H1 (cell line): ENCODE measurements at regions not wholly inside any gene's neighbourhood (a gene's known extent, or its start where the extent isn't known, plus 50 kb on each side); places are given as distances from the start of the nearest gene placed in this dataset.

ENCODE experiments used
- CTCF ChIA-PET: fragments of 300-600 bp; sonication (Branson Sonifier 250); formaldehyde crosslinking; loops from one replicate; lab custom pipeline; 2021; ENCODE audit not compliant: partially characterized antibody; lab: Charles Lee
- POLR2A ChIA-PET: fragments of 300-600 bp; sonication (Branson Sonifier 250); formaldehyde crosslinking; loops from one replicate; lab custom pipeline; 2021; ENCODE audit warnings: inconsistent platforms; ENCODE audit not compliant: partially characterized antibody; lab: Charles Lee
- DNase-seq, 2 experiments: peaks; one replicate each; pipeline versions ENCODE4 v3.0.0 to v3.0.0-alpha.2; 2010 to 2022; ENCODE audit warnings: low spot score in 2 of 2, low read depth in 1 of 2, mixed read lengths in 1 of 2
- FAIRE-seq: peaks from 2 replicates; lab custom pipeline; 2011; peaks lifted over from hg19 to GRCh38; lab: Jason Lieb, UNC
- H2AFZ ChIP-seq: 2 replicates; pipeline ENCODE4 v1.8.1; 2012; ENCODE audit warnings: low read length, inconsistent platforms
- H2AK5ac ChIP-seq: 2 replicates; pipeline ENCODE4 v1.6.1; 2013; ENCODE audit warnings: low read depth, low read length
- H2BK120ac ChIP-seq: replicated peaks from 2 replicates; pipeline ENCODE3; 2013; ENCODE audit warnings: low read depth, low read length, inconsistent platforms
- H2BK12ac ChIP-seq: 2 replicates; pipeline ENCODE4 v1.6.1; 2013; ENCODE audit warnings: low read depth, low read length
- H2BK15ac ChIP-seq: 2 replicates; pipeline ENCODE4 v1.6.1; 2013; ENCODE audit warnings: low read length
- H2BK20ac ChIP-seq: 2 replicates; pipeline ENCODE4 v1.6.1; 2013; ENCODE audit warnings: low read length
- H2BK5ac ChIP-seq: 2 replicates; pipeline ENCODE4 v1.6.1; 2013; ENCODE audit warnings: low read depth, low read length
- H3K14ac ChIP-seq: 2 replicates; pipeline ENCODE4 v1.6.1; 2013; ENCODE audit warnings: inconsistent platforms; ENCODE audit not compliant: insufficient read length
- H3K18ac ChIP-seq: 2 replicates; pipeline ENCODE4 v1.6.1; 2013; ENCODE audit warnings: low read length; ENCODE audit errors: extremely low read depth
- H3K23ac ChIP-seq: 2 replicates; pipeline ENCODE4 v1.6.1; 2013; ENCODE audit warnings: inconsistent platforms; ENCODE audit not compliant: insufficient read length
- H3K23me2 ChIP-seq: 2 replicates; pipeline ENCODE4 v1.6.1; 2013; ENCODE audit warnings: low read depth, low read length
- H3K27ac ChIP-seq: 2 replicates; pipeline ENCODE4 v1.6.1; 2011; ENCODE audit warnings: low read depth, low read length, inconsistent platforms
- H3K27me3 ChIP-seq, 4 experiments: replicated peaks in 1 of 4; 1 replicate in 1 of 4; 2 replicates in 3 of 4; pipeline versions ENCODE4 v1.6.1 to v1.8.1; 2011 to 2013; ENCODE audit warnings: low read length in 3 of 4, mild to moderate bottlenecking in 3 of 4, inconsistent platforms in 2 of 4, mixed read lengths in 2 of 4, moderate library complexity in 1 of 4; ENCODE audit not compliant: control insufficient read depth in 3 of 4, insufficient read depth in 3 of 4; ENCODE audit errors: extremely low read depth in 1 of 4
- H3K36me3 ChIP-seq, 4 experiments: 2 replicates each; pipeline versions ENCODE4 v1.6.1 to v1.8.1; 2011 to 2013; ENCODE audit warnings: mild to moderate bottlenecking in 4 of 4, low read length in 3 of 4, moderate library complexity in 2 of 4, control low read depth in 1 of 4, inconsistent platforms in 1 of 4; ENCODE audit not compliant: insufficient read depth in 4 of 4, control insufficient read depth in 2 of 4
- H3K4ac ChIP-seq: replicated peaks from 2 replicates; pipeline ENCODE3; 2013; ENCODE audit warnings: low read length, low read depth, mixed read lengths, inconsistent platforms; ENCODE audit not compliant: insufficient read length
- H3K4me1 ChIP-seq, 4 experiments: replicated peaks in 1 of 4; 1 replicate in 1 of 4; 2 replicates in 3 of 4; pipeline versions ENCODE4 v1.6.1 to v1.8.1; 2011 to 2013; ENCODE audit warnings: low read length in 3 of 4, inconsistent platforms in 2 of 4, mixed read lengths in 1 of 4; ENCODE audit not compliant: insufficient read depth in 4 of 4, control insufficient read depth in 3 of 4
- H3K4me2 ChIP-seq, 2 experiments: 2 replicates each; pipeline versions ENCODE4 v1.6.1 to v1.8.1; 2011 to 2013; ENCODE audit warnings: low read depth in 2 of 2, low read length in 2 of 2, control low read depth in 1 of 2, inconsistent platforms in 1 of 2, mild to moderate bottlenecking in 1 of 2; ENCODE audit not compliant: insufficient read depth in 1 of 2
- H3K4me3 ChIP-seq, 4 experiments: fragments of 200-600, 300-600 bp in 1 of 4; sonication (generic), shearing (Covaris generic), sonication (Bioruptor Twin) in 1 of 4; 2 replicates each; pipeline versions ENCODE4 v1.5.1 to v1.8.1; 2011 to 2016; ENCODE audit warnings: low read length in 4 of 4, low read depth in 3 of 4, control low read depth in 2 of 4, inconsistent platforms in 2 of 4, mild to moderate bottlenecking in 2 of 4, mixed read lengths in 1 of 4, moderate library complexity in 1 of 4; ENCODE audit not compliant: insufficient read depth in 2 of 4; ENCODE audit errors: extremely low read depth in 1 of 4
- H3K56ac ChIP-seq: replicated peaks from 2 replicates; pipeline ENCODE3; 2013; ENCODE audit warnings: low read depth, mild to moderate bottlenecking, mixed read lengths, low read length, inconsistent platforms; ENCODE audit not compliant: insufficient read length
- H3K79me1 ChIP-seq: 2 replicates; pipeline ENCODE4 v1.6.1; 2013; ENCODE audit warnings: low read depth, low read length, control low read depth
- H3K79me2 ChIP-seq, 2 experiments: 2 replicates each; pipeline versions ENCODE4 v1.6.1 to v1.8.1; 2012 to 2013; ENCODE audit warnings: low read length in 2 of 2, mild to moderate bottlenecking in 2 of 2, inconsistent platforms in 1 of 2; ENCODE audit not compliant: insufficient read depth in 2 of 2, control insufficient read depth in 1 of 2
- H3K9ac ChIP-seq, 4 experiments: replicated peaks in 1 of 4; 1 replicate in 1 of 4; 2 replicates in 3 of 4; pipeline versions ENCODE4 v1.6.1 to v1.8.1; 2011 to 2013; ENCODE audit warnings: low read depth in 3 of 4, low read length in 3 of 4, control low read depth in 2 of 4, mild to moderate bottlenecking in 2 of 4, moderate library complexity in 2 of 4, inconsistent platforms in 1 of 4; ENCODE audit errors: extremely low read depth in 1 of 4
- H3K9me3 ChIP-seq, 2 experiments: 2 replicates each; pipeline versions ENCODE4 v1.6.1 to v1.8.1; 2012 to 2013; ENCODE audit warnings: mild to moderate bottlenecking in 2 of 2, moderate library complexity in 2 of 2, control low read depth in 1 of 2, inconsistent platforms in 1 of 2, low read depth in 1 of 2, low read length in 1 of 2, mixed read lengths in 1 of 2; ENCODE audit not compliant: insufficient read depth in 2 of 2
- H4K20me1 ChIP-seq, 2 experiments: replicated peaks in 1 of 2; 2 replicates each; pipeline versions ENCODE3 to v1.8.1; 2011 to 2013; ENCODE audit warnings: inconsistent platforms in 2 of 2, low read length in 2 of 2, mild to moderate bottlenecking in 1 of 2; ENCODE audit not compliant: insufficient read depth in 2 of 2, control insufficient read depth in 1 of 2
- H4K5ac ChIP-seq: 2 replicates; pipeline ENCODE4 v1.6.1; 2013; ENCODE audit warnings: low read length, low read depth, mixed read lengths, inconsistent platforms; ENCODE audit not compliant: insufficient read length
- H4K8ac ChIP-seq: 2 replicates; pipeline ENCODE4 v1.8.0; 2013; ENCODE audit warnings: mild to moderate bottlenecking, moderate library complexity, low read length, inconsistent platforms; ENCODE audit not compliant: insufficient read depth; ENCODE audit errors: extremely low read depth
- H4K91ac ChIP-seq: replicated peaks from 2 replicates; pipeline ENCODE3; 2013; ENCODE audit warnings: low read length, mixed read lengths, inconsistent platforms; ENCODE audit not compliant: insufficient read length
- CBX5 ChIP-seq: fragments of 300-800, 300-1000 bp; sonication (generic); IDR thresholded peaks from 2 replicates; pipeline ENCODE4 v1.7.1; 2016; ENCODE audit warnings: antibody characterized with exemption, low read length, low read depth
- CBX8 ChIP-seq: fragments of 300-800, 300-1000 bp; sonication (generic); IDR thresholded peaks from 2 replicates; pipeline ENCODE4 v1.7.1; 2016; ENCODE audit warnings: low read depth, low read length, borderline replicate concordance
- E2F6 ChIP-seq: IDR thresholded peaks from 2 replicates; pipeline ENCODE4 v1.6.1; 2012; ENCODE audit warnings: inconsistent platforms
- EP300 ChIP-seq, 2 experiments: IDR thresholded peaks; 1 replicate in 1 of 2; 2 replicates in 1 of 2; pipeline ENCODE4 v1.6.1; 2011 to 2012; ENCODE audit warnings: low read depth in 2 of 2, low read length in 2 of 2, mild to moderate bottlenecking in 2 of 2, borderline replicate concordance in 1 of 2, inconsistent platforms in 1 of 2, moderate library complexity in 1 of 2
- EZH2 ChIP-seq: fragments of 200-600 bp; sonication (generic); IDR thresholded peaks from 2 replicates; pipeline ENCODE4 v1.7.1; 2012; ENCODE audit warnings: low read depth, mild to moderate bottlenecking, moderate library complexity, low read length, inconsistent platforms; ENCODE audit not compliant: severe bottlenecking
- MAX ChIP-seq: IDR thresholded peaks from 2 replicates; pipeline ENCODE4 v1.6.1; 2012; ENCODE audit warnings: inconsistent platforms
- PHF8 ChIP-seq: fragments of 200-600 bp; sonication (generic); conservative IDR thresholded peaks from 2 replicates; pipeline ENCODE4 v1.7.1; 2012; ENCODE audit warnings: low read depth, mild to moderate bottlenecking, inconsistent platforms, low read length, moderate library complexity
- RNF2 ChIP-seq: fragments of 200-900, 300-1000 bp; sonication (generic); IDR thresholded peaks from 2 replicates; pipeline ENCODE4 v1.7.1; 2016; ENCODE audit warnings: borderline replicate concordance, low read depth, mild to moderate bottlenecking, antibody characterized with exemption, low read length; ENCODE audit not compliant: poor library complexity, severe bottlenecking; ENCODE audit errors: missing control alignments
- RXRA ChIP-seq: IDR thresholded peaks from 2 replicates; pipeline ENCODE4 v1.6.1; 2011; ENCODE audit warnings: low read depth, mild to moderate bottlenecking, low read length, moderate library complexity; ENCODE audit not compliant: insufficient read depth
- SIRT6 ChIP-seq: IDR thresholded peaks from one replicate; pipeline ENCODE4 v1.7.1; 2012; ENCODE audit warnings: low read length, inconsistent platforms
- SRF ChIP-seq: IDR thresholded peaks from 2 replicates; pipeline ENCODE4 v1.6.1; 2011; ENCODE audit warnings: mild to moderate bottlenecking, low read depth, low read length, moderate library complexity
- TCF12 ChIP-seq: IDR thresholded peaks from 2 replicates; pipeline ENCODE4 v1.6.1; 2011; ENCODE audit warnings: low read depth, mild to moderate bottlenecking, low read length
- TEAD4 ChIP-seq: IDR thresholded peaks from 2 replicates; pipeline ENCODE4 v1.6.1; 2012; ENCODE audit warnings: low read depth, low read length, inconsistent platforms, mixed read lengths
- YY1 ChIP-seq: IDR thresholded peaks from 2 replicates; pipeline ENCODE4 v1.6.1; 2011; ENCODE audit warnings: low read depth, mild to moderate bottlenecking, low read length
- WGBS, 2 experiments: shearing (Covaris generic) in 1 of 2; methylation state at CpG; one replicate each; pipeline versions ENCODE4 v1.1.6 to v1.1.7; 2013 to 2015; ENCODE audit warnings: low lambda C conversion rate in 2 of 2, mixed read lengths in 2 of 2, inconsistent platforms in 1 of 2, low coverage in 1 of 2, missing lambda C conversion rate in 1 of 2; ENCODE audit not compliant: insufficient replicate concordance in 2 of 2, insufficient coverage in 1 of 2, insufficient read length in 1 of 2; ENCODE audit errors: extremely low coverage in 1 of 2, missing lambda C conversion rate in 1 of 2; 5-methylcytosine and 5-hydroxymethylcytosine counted together

DNA sequence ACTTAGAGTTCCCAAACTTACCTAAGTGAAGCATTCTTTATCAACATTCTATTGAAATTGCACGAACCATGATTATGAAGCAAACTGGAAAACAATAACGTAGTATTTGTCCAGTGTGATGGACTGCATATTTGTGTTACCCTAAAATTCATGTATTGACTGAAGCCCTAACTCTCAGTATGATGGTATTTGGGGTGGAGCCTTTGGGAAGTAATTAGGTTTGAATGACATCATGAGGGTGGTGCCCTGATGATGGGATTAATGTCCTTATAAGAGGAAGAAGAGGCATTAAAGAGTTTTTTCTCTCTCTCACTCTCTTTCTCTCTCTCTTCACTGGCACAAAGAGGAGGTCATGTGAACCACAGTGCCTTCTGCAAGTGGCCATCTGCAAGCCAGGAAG, 365.4 kb upstream of the PTGER4 start:
- TF ChIP-seq RNF2: no peak
- no peak for TF ChIP-seq CBX8
- TF ChIP-seq EZH2: no peak
- TF ChIP-seq CBX5: no peak
- no peak for TF ChIP-seq RXRA
- TF ChIP-seq SIRT6: no peak
- no peak for TF ChIP-seq MAX
- TF ChIP-seq E2F6: no peak
- no peak for TF ChIP-seq SRF
- TF ChIP-seq YY1: no peak
- TF ChIP-seq TCF12: no peak
- TF ChIP-seq EP300 (IDR thresholded peaks at IDR 0.05; ENCODE audit: borderline replicate concordance in 1 of 2, low read depth in 2 of 2, low read length in 2 of 2): no peak
- no peak for TF ChIP-seq PHF8
- TF ChIP-seq TEAD4: no peak

More for the DNA sequence above, 365.4 kb upstream of the PTGER4 start:
- Histone ChIP-seq H2BK120ac (no peak overlapping the region), H3K9ac (no peak overlapping the region), H4K5ac (no peak overlapping the region), H2BK5ac (no peak overlapping the region), H3K18ac (no peak overlapping the region), H3K27ac (no peak overlapping the region), H2BK15ac (no peak overlapping the region), H3K79me1 (no peaks in the 10 kb centered on the region), H3K27me3 (no peaks in the 10 kb centered on the region), H4K8ac (no peak overlapping the region), H2AFZ (no peak overlapping the region), H2BK12ac (no peak overlapping the region), H2AK5ac (no peak overlapping the region), H3K4me2 (no peak overlapping the region), H3K4ac (no peak overlapping the region), H4K91ac (no peak overlapping the region), H2BK20ac (no peak overlapping the region), H3K36me3 (no peaks in the 10 kb centered on the region), H3K56ac (no peak overlapping the region), H3K4me1 (no peaks in the 10 kb centered on the region; a peak in 1 of 7 replicates), H3K4me3 (no peak overlapping the region), H3K79me2 (no peaks in the 10 kb centered on the region), H4K20me1 (no peaks in the 10 kb centered on the region), H3K23ac (no peak overlapping the region), H3K9me3 (no peaks in the 10 kb centered on the region), H3K23me2 (no peaks in the 10 kb centered on the region; the same call in 1 of the 2 replicates), H3K14ac (no peak overlapping the region)
- ChIA-PET POLR2A (no interaction called here), CTCF (no interaction called here)
- 96% methylated on average over 2 of the region's 2 CpGs; no CpG with 5 or more reads in 1 of the 2 experiments for WGBS, 2 experiments
- DNase-seq (no peak), FAIRE-seq (no peak)
